OCI-LY1 (cell line): ENCODE measurements at regions not wholly inside any gene's neighbourhood (a gene's known extent, or its start where the extent isn't known, plus 50 kb on each side); places are given as distances from the start of the nearest gene placed in this dataset.

Experiments
- EZH2 ChIP-seq: fragments of 200-600 bp; sonication (generic), shearing (Covaris generic); IDR thresholded peaks from 2 replicates; pipeline ENCODE4 v1.8.0; 2017; ENCODE audit warnings: borderline replicate concordance, mixed run types, mild to moderate bottlenecking, antibody characterized with exemption, low read length, moderate library complexity, mixed read lengths
- TF ChIP-seq, protein P1 (sequence below): fragments of 200-600 bp; sonication (generic), shearing (Covaris generic); IDR thresholded peaks from 2 replicates; pipeline ENCODE4 v1.5.1; 2017; ENCODE audit warnings: mild to moderate bottlenecking, antibody characterized with exemption, low read length, moderate library complexity, mixed read lengths

DNA sequence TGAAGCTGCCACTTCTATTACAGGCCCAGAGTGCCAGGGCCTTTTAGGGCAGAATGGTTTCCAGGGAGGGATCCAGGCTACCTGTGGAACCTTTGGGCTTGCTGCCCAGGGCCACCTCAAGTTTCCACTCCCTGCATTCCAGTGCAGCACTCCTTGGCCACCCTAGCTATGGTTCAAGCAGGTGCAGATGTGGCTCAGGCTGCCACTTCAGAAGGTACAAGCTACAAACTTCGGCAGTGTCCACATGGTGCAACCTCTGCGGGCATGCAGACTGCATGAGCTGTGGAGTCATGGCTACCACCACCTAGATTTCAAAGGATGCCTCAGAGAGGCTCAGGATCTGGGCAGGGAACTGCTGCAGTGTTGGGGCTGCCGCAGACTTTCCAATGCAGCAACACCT, 248.1 kb upstream of the UBE2E3 start:
- TF ChIP-seq, protein P1, sequence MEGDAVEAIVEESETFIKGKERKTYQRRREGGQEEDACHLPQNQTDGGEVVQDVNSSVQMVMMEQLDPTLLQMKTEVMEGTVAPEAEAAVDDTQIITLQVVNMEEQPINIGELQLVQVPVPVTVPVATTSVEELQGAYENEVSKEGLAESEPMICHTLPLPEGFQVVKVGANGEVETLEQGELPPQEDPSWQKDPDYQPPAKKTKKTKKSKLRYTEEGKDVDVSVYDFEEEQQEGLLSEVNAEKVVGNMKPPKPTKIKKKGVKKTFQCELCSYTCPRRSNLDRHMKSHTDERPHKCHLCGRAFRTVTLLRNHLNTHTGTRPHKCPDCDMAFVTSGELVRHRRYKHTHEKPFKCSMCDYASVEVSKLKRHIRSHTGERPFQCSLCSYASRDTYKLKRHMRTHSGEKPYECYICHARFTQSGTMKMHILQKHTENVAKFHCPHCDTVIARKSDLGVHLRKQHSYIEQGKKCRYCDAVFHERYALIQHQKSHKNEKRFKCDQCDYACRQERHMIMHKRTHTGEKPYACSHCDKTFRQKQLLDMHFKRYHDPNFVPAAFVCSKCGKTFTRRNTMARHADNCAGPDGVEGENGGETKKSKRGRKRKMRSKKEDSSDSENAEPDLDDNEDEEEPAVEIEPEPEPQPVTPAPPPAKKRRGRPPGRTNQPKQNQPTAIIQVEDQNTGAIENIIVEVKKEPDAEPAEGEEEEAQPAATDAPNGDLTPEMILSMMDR = no peak
- no peak for TF ChIP-seq EZH2
